ENCODE measurements at regions not wholly inside any gene's neighbourhood (a gene's known extent, or its start where the extent isn't known, plus 50 kb on each side); places are given as distances from the start of the nearest gene placed in this dataset.
"Not testable (repeated sequence)": the region's sequence is repeated elsewhere in the genome, so short reads cannot be mapped to it uniquely, and the experiment has no call there.

DNA sequence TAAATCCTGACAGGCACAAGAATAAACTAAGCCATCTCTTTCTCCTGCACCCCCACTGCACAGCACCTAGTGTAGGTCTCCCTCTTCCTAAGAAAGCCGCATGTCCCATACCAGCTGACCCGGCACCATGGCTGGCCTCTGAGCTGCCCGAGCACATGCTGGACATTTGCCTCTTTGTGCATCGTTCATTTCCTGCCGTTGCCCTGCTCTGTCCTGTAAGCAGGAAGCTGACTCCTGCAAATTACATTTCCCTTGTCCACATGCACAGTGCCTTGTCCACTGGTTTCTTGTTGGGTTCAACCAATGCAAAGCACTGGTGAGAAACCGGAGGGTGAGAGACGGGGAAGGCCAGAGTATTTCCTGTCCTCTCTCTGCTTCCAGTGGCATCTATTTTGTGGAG is 71.6 kb upstream of the PLGLB1 start:
- H3K27me3 ChIP-seq (replicated peaks in 1 of 4; ENCODE audit: control extremely low read depth in 1 of 4, control insufficient read depth in 3 of 4, insufficient read depth in 4 of 4, low read length in 3 of 4); H2AFZ ChIP-seq (ENCODE audit: insufficient read depth, low read depth, low read length, poor library complexity, severe bottlenecking); H3K4me2 ChIP-seq (replicated peaks; ENCODE audit: low read depth, low read length, poor library complexity, severe bottlenecking); H3K9ac ChIP-seq (ENCODE audit: low read length); H3K27ac ChIP-seq (ENCODE audit: low read length in 2 of 2); H3K9me3 Mint-ChIP-seq (ENCODE audit: insufficient read depth); H3K4me3 ChIP-seq (ENCODE audit: control extremely low read depth in 1 of 5, extremely low read depth in 1 of 5, insufficient read depth in 1 of 5, low read depth in 2 of 5, low read length in 4 of 5); H3K36me3 ChIP-seq (replicated peaks in 1 of 2; ENCODE audit: control extremely low read depth in 1 of 2, control insufficient read depth in 1 of 2, extremely low read depth in 1 of 2, insufficient read depth in 2 of 2, low read length in 1 of 2); CTCF ChIA-PET; POLR2A ChIA-PET; H4K20me1 ChIP-seq (ENCODE audit: control insufficient read depth, insufficient read depth, low read length, poor library complexity, severe bottlenecking); H3K4me3 Mint-ChIP-seq; H3K27ac Mint-ChIP-seq; H3K79me2 ChIP-seq (ENCODE audit: control insufficient read depth, insufficient read depth, low read length); H3K9me3 ChIP-seq (ENCODE audit: control extremely low read depth in 1 of 3, control insufficient read depth in 2 of 3, insufficient read depth in 1 of 3, low read length in 2 of 3); intact Hi-C loops (cut with micrococcal nuclease); H3K4me1 ChIP-seq (ENCODE audit: control insufficient read depth in 2 of 2, insufficient read depth in 2 of 2, low read length in 2 of 2); H3K27me3 Mint-ChIP-seq; ATAC-seq (ENCODE audit: low read depth); DNase-seq; H3K4me1 Mint-ChIP-seq: not testable (repeated sequence)
- WGBS (ENCODE audit: insufficient coverage), result no CpG with 5 or more reads among the region's 7 CpGs

DNA sequence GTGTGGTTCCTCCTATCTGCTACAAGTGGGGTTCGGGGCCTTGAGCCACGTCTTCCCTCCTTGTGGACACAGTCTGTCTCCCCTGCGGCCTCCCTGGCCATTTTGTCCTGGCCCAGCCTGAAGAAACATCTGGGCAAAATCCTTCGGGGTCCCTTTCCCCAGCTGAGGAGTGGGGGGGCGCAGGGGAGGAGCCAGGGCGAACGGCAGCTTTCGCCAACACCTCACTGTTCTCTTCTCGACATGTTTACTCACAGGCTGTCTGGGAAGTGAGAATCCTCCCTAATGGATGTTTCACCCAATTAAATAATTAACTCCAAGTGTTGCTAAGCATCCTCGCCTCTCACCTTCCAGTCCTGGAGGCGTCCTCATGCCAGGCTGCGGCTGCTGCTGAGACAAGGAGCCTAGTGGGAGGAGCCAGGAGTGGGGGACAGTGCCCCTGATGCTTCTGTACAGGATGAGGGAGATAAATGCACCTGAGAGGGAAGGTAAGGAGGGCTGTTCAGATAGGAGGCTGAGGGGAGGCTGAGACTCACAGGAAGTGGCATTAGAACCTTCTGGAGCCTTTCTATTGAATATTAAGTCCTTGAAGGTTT is 72.4 kb upstream of the PLGLB1 start:
- intact Hi-C loops (cut with micrococcal nuclease), result not testable (repeated sequence)

GRCh38 chr2:87095804-87096203 is 74.2 kb upstream of the PLGLB1 start:
- CTCF ChIA-PET; H3K9me3 Mint-ChIP-seq (ENCODE audit: insufficient read depth): not testable (repeated sequence)

More for the DNA sequence above, 72.4 kb upstream of the PLGLB1 start:
- CTCF ChIA-PET; H3K4me3 Mint-ChIP-seq; H3K4me2 ChIP-seq (replicated peaks; ENCODE audit: low read depth, low read length, poor library complexity, severe bottlenecking); H3K9ac ChIP-seq (ENCODE audit: low read length); H4K20me1 ChIP-seq (ENCODE audit: control insufficient read depth, insufficient read depth, low read length, poor library complexity, severe bottlenecking); H3K79me2 ChIP-seq (ENCODE audit: control insufficient read depth, insufficient read depth, low read length); H3K27me3 ChIP-seq (replicated peaks in 1 of 4; ENCODE audit: control extremely low read depth in 1 of 4, control insufficient read depth in 3 of 4, insufficient read depth in 4 of 4, low read length in 3 of 4); H3K9me3 ChIP-seq (ENCODE audit: control extremely low read depth in 1 of 3, control insufficient read depth in 2 of 3, insufficient read depth in 1 of 3, low read length in 2 of 3); H3K4me1 ChIP-seq (ENCODE audit: control insufficient read depth in 2 of 2, insufficient read depth in 2 of 2, low read length in 2 of 2); H3K27ac ChIP-seq (ENCODE audit: low read length in 2 of 2); H3K27me3 Mint-ChIP-seq; POLR2A ChIA-PET; H3K27ac Mint-ChIP-seq; H3K4me1 Mint-ChIP-seq; H3K9me3 Mint-ChIP-seq (ENCODE audit: insufficient read depth); H3K36me3 ChIP-seq (replicated peaks in 1 of 2; ENCODE audit: control extremely low read depth in 1 of 2, control insufficient read depth in 1 of 2, extremely low read depth in 1 of 2, insufficient read depth in 2 of 2, low read length in 1 of 2); H3K4me3 ChIP-seq (ENCODE audit: control extremely low read depth in 1 of 5, extremely low read depth in 1 of 5, insufficient read depth in 1 of 5, low read depth in 2 of 5, low read length in 4 of 5); DNase-seq; ATAC-seq (ENCODE audit: low read depth); H2AFZ ChIP-seq (ENCODE audit: insufficient read depth, low read depth, low read length, poor library complexity, severe bottlenecking): not testable (repeated sequence)
- no CpG with 5 or more reads among the region's 12 CpGs for WGBS (ENCODE audit: insufficient coverage)

DNA sequence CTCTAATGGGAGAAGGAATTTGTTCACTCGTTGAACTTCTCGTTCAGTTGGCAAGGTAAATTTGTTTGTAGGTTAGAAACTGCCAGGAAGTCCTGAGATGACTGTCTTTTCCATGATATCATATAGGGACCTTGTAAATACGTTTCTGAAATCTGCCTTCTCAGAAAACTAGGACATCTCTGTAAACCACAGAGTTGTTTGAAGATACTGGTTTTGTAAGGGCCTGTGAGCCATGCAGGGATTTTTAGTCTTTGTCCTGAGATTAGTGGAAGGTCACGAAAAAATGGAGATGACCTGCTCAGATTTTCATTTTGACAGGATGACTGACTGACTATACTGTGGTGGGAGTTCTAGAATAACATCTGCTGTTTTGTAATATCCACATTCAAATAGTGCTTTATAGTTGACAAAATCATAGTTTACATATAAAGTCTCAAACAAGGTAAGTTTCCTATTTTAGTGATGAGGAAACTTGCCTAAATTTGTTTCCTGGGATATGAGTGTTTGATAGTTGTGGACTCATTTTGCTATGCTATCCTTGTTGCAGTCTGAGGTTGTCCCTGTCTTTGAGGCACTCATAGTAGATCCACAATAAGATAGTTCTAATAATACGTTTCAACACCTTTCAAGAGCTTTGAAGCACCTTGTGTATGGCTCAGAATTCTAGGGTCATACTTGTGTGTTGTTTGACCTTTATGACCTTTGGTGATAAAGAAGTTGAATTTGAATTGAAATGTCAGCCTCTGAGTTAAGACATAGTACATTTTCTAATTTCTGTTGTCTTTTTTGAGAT is 107.3 kb upstream of the PLGLB1 start:
- H3K4me3 ChIP-seq (ENCODE audit: control extremely low read depth in 1 of 5, extremely low read depth in 1 of 5, insufficient read depth in 1 of 5, low read depth in 2 of 5, low read length in 4 of 5); H3K36me3 ChIP-seq (replicated peaks in 1 of 2; ENCODE audit: control extremely low read depth in 1 of 2, control insufficient read depth in 1 of 2, extremely low read depth in 1 of 2, insufficient read depth in 2 of 2, low read length in 1 of 2); intact Hi-C loops (cut with micrococcal nuclease); POLR2A ChIA-PET; H4K20me1 ChIP-seq (ENCODE audit: control insufficient read depth, insufficient read depth, low read length, poor library complexity, severe bottlenecking); H3K9me3 Mint-ChIP-seq (ENCODE audit: insufficient read depth); H3K4me1 ChIP-seq (ENCODE audit: control insufficient read depth in 2 of 2, insufficient read depth in 2 of 2, low read length in 2 of 2); H3K9me3 ChIP-seq (ENCODE audit: control extremely low read depth in 1 of 3, control insufficient read depth in 2 of 3, insufficient read depth in 1 of 3, low read length in 2 of 3); ATAC-seq (ENCODE audit: low read depth); DNase-seq; H3K4me3 Mint-ChIP-seq; H3K4me1 Mint-ChIP-seq; H3K27ac ChIP-seq (ENCODE audit: low read length in 2 of 2); H3K27me3 Mint-ChIP-seq; H3K4me2 ChIP-seq (replicated peaks; ENCODE audit: low read depth, low read length, poor library complexity, severe bottlenecking); H3K79me2 ChIP-seq (ENCODE audit: control insufficient read depth, insufficient read depth, low read length); H2AFZ ChIP-seq (ENCODE audit: insufficient read depth, low read depth, low read length, poor library complexity, severe bottlenecking); H3K27me3 ChIP-seq (replicated peaks in 1 of 4; ENCODE audit: control extremely low read depth in 1 of 4, control insufficient read depth in 3 of 4, insufficient read depth in 4 of 4, low read length in 3 of 4); H3K9ac ChIP-seq (ENCODE audit: low read length); CTCF ChIA-PET; H3K27ac Mint-ChIP-seq: not testable (repeated sequence)
- no CpG with 5 or more reads among the region's 5 CpGs for WGBS (ENCODE audit: insufficient coverage)

More at GRCh38 chr2:87095804-87096203, 74.2 kb upstream of the PLGLB1 start:
- DNase-seq; H3K27ac ChIP-seq (ENCODE audit: low read length in 2 of 2); POLR2A ChIA-PET; H3K79me2 ChIP-seq (ENCODE audit: control insufficient read depth, insufficient read depth, low read length); H3K27ac Mint-ChIP-seq; H4K20me1 ChIP-seq (ENCODE audit: control insufficient read depth, insufficient read depth, low read length, poor library complexity, severe bottlenecking); intact Hi-C loops (cut with micrococcal nuclease); H3K27me3 ChIP-seq (replicated peaks in 1 of 4; ENCODE audit: control extremely low read depth in 1 of 4, control insufficient read depth in 3 of 4, insufficient read depth in 4 of 4, low read length in 3 of 4); H3K4me3 ChIP-seq (ENCODE audit: control extremely low read depth in 1 of 5, extremely low read depth in 1 of 5, insufficient read depth in 1 of 5, low read depth in 2 of 5, low read length in 4 of 5); H3K9me3 ChIP-seq (ENCODE audit: control extremely low read depth in 1 of 3, control insufficient read depth in 2 of 3, insufficient read depth in 1 of 3, low read length in 2 of 3); ATAC-seq (ENCODE audit: low read depth); H3K4me2 ChIP-seq (replicated peaks; ENCODE audit: low read depth, low read length, poor library complexity, severe bottlenecking); H3K36me3 ChIP-seq (replicated peaks in 1 of 2; ENCODE audit: control extremely low read depth in 1 of 2, control insufficient read depth in 1 of 2, extremely low read depth in 1 of 2, insufficient read depth in 2 of 2, low read length in 1 of 2); H3K4me1 ChIP-seq (ENCODE audit: control insufficient read depth in 2 of 2, insufficient read depth in 2 of 2, low read length in 2 of 2); H3K4me3 Mint-ChIP-seq; H3K4me1 Mint-ChIP-seq; H3K27me3 Mint-ChIP-seq; H3K9ac ChIP-seq (ENCODE audit: low read length); H2AFZ ChIP-seq (ENCODE audit: insufficient read depth, low read depth, low read length, poor library complexity, severe bottlenecking): not testable (repeated sequence)
